D721Med (cell line): ENCODE measurements at regions not wholly inside any gene's neighbourhood (a gene's known extent, or its start where the extent isn't known, plus 50 kb on each side); places are given as distances from the start of the nearest gene placed in this dataset.
A peak's percentile ranks its signal among the peaks of the same experiment; 100 is the strongest.

ENCODE experiments used
- DNase-seq: peaks from one replicate; pipeline ENCODE4 v3.0.0; 2011; ENCODE audit warnings: low spot score; ENCODE audit not compliant: insufficient read length
- FAIRE-seq: peaks from 2 replicates; lab custom pipeline; 2011; peaks lifted over from hg19 to GRCh38; lab: Jason Lieb, UNC
- CTCF ChIP-seq: IDR thresholded peaks from 2 replicates; pipeline ENCODE4 v1.5.1; 2012; ENCODE audit warnings: mild to moderate bottlenecking, control low read depth; ENCODE audit not compliant: insufficient read depth; ENCODE audit errors: missing control alignments

GRCh38 chr18:73270920-73271634 lies 403.3 kb upstream of the NETO1 start:
- FAIRE-seq (peak; percentile 99), DNase-seq (no peak)
- TF ChIP-seq CTCF = no peak

- FAIRE-seq (peak; percentile 56), DNase-seq (no peak)
- TF ChIP-seq CTCF = no peak
Measured at GRCh38 chr18:73264562-73264921, 396.8 kb upstream of the NETO1 start.

DNA sequence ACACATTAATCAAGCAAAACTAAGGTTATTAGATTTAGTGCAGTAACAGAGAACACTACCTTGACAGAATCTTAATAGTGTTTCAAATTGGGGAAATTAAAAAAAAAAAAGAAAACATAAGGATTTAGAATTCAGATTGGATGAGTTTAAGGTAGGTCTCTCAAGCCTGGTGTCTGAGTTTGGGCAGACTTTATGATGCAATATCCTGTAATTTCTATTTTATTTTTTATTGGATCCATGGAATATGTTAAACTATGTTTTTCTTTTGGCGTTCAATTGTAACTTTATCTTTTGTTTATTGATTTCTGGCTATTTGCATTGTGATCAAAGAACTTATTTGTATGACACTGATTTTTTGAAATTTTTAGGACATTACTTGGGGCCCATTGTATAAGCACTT lies 394.1 kb upstream of the NETO1 start:
- FAIRE-seq (no peak), DNase-seq (no peak)
- TF ChIP-seq CTCF = no peak

GRCh38 chr18:73261243-73261642 lies 393.5 kb upstream of the NETO1 start:
- no peak for DNase-seq
- TF ChIP-seq CTCF = no peak
- FAIRE-seq = no peak

DNA sequence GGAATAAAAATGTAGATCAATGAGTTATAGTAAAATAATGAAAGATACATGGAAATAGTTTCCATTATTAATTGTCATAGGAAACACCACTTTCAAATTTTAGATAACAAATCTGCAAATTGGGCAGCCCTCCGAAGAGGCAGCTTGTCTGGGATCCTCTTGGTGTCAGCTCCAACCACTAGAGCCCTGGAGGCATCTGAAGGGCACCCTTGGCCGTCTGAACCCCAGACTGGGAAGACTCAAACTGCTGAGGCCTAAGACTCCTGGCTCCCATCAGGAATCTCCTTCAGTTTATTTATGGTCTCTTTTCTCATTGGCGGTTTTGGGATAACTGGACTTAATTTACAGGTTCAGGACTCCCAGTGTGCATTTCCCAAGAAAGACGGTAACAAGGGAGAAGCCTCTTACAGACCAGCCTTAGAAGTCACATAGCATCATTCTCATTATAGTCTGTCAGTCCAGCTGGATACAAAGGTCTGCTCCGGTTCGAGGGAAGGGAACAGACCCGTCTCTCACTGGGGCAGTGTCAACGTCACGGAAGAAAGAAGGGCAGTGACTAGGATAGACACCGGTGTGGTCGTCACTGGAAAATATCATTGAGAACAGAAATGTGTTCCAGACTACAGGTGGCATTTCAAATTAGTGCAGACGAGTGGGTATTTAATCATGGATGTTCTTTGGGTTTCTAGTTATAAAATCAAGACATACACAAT lies 390.7 kb upstream of the NETO1 start:
- FAIRE-seq = peak; percentile 99
- no peak for TF ChIP-seq CTCF
- no peak for DNase-seq

- no peak for TF ChIP-seq CTCF
- FAIRE-seq = no peak
- DNase-seq = no peak
Measured at GRCh38 chr18:73254564-73254963, 386.8 kb upstream of the NETO1 start.

DNA sequence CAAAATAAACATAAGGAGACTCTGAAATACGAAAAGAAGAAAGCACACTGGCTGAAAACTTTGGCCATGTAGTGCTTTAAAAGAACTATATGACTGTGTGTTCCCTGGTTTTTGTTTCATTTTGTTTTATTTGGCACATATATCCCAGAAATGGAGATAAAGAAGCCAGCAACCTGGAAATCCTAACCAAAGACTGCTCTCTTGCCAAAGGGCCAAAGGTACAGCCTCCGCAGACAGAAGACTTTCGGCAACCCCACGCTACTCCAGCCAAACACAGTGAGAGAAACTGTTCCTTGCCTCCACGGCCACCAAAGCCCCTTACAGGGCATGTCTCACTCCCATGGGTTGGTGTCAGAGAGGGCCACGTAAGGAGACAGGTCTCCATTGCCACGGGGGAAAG lies 381.2 kb upstream of the NETO1 start:
- DNase-seq (no peak), FAIRE-seq (no peak)
- TF ChIP-seq CTCF = no peak
